GM21515 (cell line): ENCODE measurements at regions not wholly inside any gene's neighbourhood (a gene's known extent, or its start where the extent isn't known, plus 50 kb on each side); places are given as distances from the start of the nearest gene placed in this dataset.
"Not testable (repeated sequence)": the region's sequence is repeated elsewhere in the genome, so short reads cannot be mapped to it uniquely, and the experiment has no call there.

Source experiments
- ATAC-seq: cut with Tn5 transposase; IDR thresholded peaks from one replicate; pipeline ENCODE4 v1.9.1; 2021; ENCODE audit not compliant: unreplicated experiment

GRCh38 chr6:125423047-125423446, 121.3 kb upstream of the HDDC2 start:
- ATAC-seq = no peak

- ATAC-seq = no peak
These were observed 130.2 kb upstream of the HDDC2 start for GRCh38 chr6:125431971-125432370.

DNA sequence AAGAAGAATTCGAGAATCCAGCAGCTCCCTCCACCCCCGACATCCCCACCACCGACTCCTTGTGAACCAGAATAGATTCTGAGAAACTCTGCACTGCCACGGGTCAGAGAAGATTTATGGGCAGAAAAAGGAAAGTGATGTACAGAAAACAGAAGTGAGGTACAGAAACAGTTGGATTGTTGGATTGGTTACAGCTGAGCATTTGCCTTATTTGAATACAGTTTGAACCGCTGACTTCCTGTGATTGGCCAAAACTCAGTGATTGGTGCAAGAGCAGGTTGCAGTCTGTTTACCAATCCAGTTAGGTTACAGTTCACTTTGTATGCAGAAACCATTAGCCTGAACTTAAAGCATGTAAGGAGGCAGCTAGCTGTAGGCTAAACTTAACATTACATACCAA, 131.2 kb upstream of the HDDC2 start:
- no peak for ATAC-seq

DNA sequence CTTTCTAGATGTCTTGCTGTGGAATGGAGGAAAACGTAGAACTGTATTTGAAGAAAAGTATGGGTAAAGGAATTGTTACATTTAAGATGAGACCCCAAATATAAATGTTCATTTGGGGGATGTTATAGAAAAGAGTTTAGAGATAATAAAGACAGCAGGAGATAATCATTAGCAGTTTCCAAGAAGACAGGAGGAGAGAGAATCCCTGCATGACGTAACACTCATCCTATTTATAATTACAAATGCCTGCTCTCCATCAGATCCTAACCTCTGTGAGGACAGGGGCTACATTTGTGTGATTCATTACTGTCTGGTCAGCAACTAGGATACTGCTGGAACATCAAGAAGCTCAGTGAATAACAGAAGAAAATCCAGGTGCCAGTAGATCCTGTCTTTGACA, 133.0 kb upstream of the HDDC2 start:
- no peak for ATAC-seq

GRCh38 chr6:125439512-125439911, 137.7 kb upstream of the HDDC2 start:
- ATAC-seq = no peak

DNA sequence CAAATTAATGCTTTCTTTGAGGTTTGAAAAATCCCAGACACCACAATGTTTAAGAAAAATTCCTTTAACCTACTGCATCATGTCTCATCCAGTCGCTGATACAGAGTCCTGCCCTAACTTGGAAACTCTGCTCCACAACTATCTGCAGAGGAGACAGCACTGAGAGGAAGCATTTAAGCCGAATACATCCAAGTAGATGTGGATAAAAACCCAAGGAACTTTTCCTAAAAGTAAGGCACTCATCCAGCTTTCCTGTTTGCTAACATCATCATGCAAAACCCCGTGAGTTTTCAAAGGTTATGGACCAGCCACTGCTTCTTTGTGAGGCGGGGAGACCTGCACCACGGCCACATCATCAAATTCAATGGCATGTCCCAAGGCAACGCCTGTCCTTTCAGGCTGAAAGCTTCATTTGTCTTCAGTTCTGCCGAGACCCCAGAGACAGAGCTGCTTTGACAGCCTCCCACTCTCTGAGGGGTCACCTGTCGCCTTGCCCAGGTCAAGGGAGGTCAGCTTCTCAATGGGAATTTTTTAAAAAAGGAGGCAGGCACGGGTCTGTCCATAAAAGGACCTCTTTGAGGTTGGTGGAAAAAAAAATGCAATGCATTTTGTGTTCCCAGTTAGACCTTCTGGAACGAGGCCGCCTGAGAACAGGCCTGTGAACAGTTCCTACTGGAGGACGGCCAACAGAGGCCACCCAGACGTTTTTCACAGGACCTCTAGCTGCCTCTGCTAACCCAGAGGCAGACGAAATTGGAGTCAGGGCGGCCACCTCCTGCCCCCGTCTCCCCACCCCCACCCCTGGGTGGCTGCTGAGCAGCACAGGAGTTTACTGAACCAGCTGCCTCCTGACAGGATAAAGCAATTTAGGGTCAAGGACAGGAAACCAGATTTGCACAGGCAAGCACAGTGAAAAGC, 142.5 kb upstream of the HDDC2 start:
- no peak for ATAC-seq

DNA sequence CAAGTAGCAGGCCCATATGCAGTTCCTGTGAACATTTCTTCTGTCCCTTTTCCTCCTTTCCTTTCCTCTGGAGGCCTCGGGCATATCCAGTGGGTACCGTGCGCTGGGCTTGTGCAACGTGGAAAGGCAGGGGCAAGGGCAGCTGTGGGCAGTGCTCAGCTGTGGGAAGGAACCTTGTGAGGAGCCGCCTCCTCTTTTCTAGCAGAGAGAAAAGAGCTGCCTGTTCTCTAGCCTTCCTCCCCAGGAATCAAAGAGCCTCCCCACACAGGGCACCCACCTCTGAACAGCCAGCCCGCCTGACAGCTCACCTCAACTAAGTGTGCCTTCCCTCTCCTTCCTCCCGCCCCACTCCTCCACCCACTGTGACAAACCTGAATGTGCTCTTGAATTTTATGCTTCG, 143.3 kb upstream of the HDDC2 start:
- no peak for ATAC-seq

DNA sequence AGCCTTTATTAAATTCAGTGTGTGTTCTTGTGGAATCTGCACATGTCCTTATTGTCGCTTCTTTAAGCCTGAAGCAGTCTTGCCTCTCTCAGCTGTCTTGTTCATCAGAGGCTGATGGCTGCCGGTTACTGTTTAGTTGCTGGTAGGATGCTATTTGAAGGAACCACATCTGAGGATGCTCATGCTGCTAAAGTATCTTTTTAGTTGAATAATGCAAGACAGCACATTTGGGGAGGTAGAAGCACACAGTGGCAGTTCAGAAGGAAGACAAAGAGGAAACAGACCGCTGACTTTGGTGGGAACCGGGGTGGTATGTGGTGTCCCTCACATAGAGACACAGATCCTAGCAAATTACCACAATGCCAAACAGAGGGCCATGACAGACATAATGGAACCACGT, 144.2 kb upstream of the HDDC2 start:
- ATAC-seq = no peak

DNA sequence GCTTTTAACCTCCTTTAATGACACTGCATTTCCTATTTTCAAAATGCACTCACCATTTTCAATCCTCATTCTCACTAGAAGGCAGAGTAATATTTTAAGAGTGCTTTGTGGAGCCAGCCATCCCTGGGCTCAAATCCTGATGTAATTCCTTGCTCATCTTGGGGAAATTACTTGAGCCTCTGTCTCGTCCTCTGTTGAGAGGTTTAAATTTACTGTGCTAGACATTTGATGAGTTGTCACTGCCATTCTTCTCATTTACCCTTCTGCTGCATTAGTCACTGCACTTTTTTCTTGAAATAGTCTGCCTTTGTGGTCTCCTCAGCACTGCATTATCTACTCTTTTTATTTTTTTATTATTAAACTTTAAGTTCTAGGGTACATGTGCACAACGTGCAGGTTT, 150.0 kb upstream of the HDDC2 start:
- ATAC-seq = no peak

- ATAC-seq = no peak
These were observed 151.7 kb upstream of the HDDC2 start for GRCh38 chr6:125453516-125453915.

- no peak for ATAC-seq
These were observed 152.6 kb upstream of the HDDC2 start for GRCh38 chr6:125454351-125454750.

- not testable (repeated sequence) for ATAC-seq
These were observed 156.7 kb upstream of the HDDC2 start for GRCh38 chr6:125458493-125458892.

DNA sequence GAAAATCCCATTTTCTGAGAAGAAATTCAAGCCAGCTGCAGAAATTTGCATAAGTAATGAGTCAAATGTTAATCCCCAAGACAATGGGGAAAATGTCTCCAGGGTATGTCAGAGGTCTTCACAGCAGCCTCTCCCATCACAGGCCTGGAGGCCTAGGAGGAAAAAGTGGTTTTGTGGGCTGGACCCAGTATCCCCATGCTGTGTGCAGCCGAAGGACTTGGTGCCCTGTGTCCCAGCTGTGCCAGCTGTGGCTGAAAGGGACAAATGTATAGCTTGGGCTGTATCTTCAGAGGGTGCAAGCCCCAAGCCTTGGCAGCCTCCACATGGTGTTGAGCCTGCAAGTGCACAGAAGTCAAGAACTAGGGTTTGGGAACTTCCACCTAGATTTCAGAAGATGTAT, 163.6 kb upstream of the HDDC2 start:
- not testable (repeated sequence) for ATAC-seq

GRCh38 chr6:125469915-125470314, 168.1 kb upstream of the HDDC2 start:
- ATAC-seq = no peak

- ATAC-seq = no peak
These were observed 169.9 kb upstream of the HDDC2 start for GRCh38 chr6:125471667-125472066.

DNA sequence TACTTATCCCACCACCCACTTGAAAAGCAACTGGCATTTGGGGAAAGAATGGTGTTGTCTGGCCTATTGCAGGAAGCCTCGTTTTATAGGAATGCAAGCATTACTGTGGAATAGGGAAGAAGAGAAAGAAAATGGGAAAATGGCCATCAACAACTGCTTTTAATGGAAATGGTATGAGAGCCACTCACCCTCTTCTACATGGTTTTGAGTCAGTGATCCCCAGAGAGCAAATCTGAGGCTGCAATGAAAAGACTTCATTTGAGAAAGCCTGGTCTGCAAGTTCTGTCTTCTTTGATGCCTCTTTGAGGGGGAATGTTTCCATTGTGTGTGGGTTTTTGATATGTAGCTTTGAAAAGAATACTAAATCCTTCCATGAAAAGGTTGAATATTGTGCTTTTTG, 172.3 kb upstream of the HDDC2 start:
- ATAC-seq = no peak

DNA sequence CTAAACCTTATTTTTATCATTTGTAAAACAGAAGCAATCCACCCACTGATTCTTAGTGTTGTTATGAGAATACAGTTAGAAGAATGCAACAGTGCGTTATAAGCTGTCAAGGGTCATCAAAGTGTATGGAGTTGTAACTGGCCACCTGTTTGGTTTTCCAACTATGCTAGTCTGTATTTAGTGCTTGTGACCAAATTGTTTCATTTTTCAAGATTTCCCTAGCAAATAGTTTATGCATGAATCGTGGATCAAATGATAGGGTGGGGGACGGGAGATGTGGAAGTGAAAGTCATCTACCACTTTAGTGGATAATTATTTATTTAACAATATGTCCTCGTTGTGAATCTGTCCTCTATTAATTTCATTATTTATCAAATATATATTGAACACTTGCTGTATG, 175.4 kb upstream of the HDDC2 start:
- ATAC-seq = no peak

GRCh38 chr6:125477844-125478243, 176.1 kb upstream of the HDDC2 start:
- no peak for ATAC-seq

- ATAC-seq = no peak
These were observed 178.4 kb upstream of the HDDC2 start for GRCh38 chr6:125480146-125480545.

DNA sequence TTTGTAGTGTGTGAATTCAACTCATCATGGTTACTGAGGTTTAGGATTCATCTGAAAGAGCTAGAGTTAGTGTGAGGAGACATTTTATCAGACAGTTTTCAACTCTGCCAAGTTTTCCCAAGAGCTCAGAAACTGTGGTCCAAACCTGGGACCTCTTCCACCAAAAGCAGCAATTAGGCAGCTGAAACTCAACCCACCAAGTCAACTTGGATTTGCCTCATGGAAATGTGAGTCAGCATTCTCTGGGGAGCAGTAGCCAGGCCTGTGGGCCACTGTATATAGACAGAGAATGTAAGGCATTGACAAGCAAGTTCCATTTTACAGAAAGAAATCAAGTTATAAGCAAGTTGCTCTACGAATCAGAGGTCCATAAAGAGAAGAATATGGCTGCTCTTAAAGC, 178.8 kb upstream of the HDDC2 start:
- no peak for ATAC-seq

DNA sequence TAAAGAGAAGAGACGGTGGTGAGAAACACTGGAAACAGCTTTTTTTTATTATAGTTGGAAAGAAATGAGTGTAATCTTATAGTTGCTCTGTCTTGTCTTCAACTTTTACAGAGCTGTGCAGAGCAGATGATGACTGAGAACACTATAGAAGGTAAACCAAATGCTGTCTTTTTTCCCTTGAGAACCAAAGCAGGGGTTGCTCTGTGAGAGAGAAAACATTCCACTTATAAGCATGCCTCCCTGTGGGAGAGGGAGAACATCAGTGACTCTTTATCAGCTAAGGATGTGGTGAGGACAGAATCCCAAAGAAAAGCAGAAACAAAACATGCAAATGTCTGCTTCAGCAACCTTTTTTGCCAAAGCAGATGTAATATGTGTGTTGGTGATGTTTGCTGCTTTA, 179.3 kb upstream of the HDDC2 start:
- ATAC-seq = no peak

GRCh38 chr6:125485757-125486156, 184.0 kb upstream of the HDDC2 start:
- no peak for ATAC-seq

DNA sequence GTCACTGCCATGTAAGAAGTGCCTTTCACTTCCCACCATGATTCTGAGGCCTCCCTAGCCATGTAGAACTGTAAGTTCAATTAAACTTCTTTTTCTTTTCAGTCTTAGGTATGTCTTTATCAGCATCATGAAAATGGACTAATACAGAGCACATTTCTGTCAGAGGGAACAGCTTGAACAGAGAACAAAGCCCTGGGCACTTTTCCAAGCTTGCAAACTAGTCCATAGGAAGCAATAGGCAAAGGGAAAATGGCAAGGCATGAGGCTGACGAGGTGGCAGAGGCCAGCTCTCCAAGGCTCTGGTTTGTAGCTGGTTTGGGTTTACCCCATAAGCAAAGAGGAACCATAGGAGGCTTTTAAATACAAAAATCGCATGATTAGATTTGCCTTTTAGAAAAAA, 185.1 kb upstream of the HDDC2 start:
- no peak for ATAC-seq
